M059J (cell line): ENCODE measurements at regions not wholly inside any gene's neighbourhood (a gene's known extent, or its start where the extent isn't known, plus 50 kb on each side); places are given as distances from the start of the nearest gene placed in this dataset.
"Not testable (repeated sequence)": the region's sequence is repeated elsewhere in the genome, so short reads cannot be mapped to it uniquely, and the experiment has no call there.

Experiments used
- DNase-seq: peaks from one replicate; pipeline ENCODE4 v3.0.0-alpha.2; 2012; ENCODE audit warnings: low read depth

- DNase-seq = no peak
These were observed 197.6 kb upstream of the CHST9 start for GRCh38 chr18:27382567-27383216.

- peak; percentile 93 for DNase-seq
These were observed 193.5 kb upstream of the CHST9 start for GRCh38 chr18:27378431-27379095.

GRCh38 chr18:27377251-27377650 is 192.1 kb upstream of the CHST9 start:
- peak; percentile 79 for DNase-seq

GRCh38 chr18:27372386-27372785 is 187.3 kb upstream of the CHST9 start:
- DNase-seq = no peak

- DNase-seq = no peak
These were observed 181.6 kb upstream of the CHST9 start for GRCh38 chr18:27366665-27367064.

GRCh38 chr18:27366151-27366550 is 181.0 kb upstream of the CHST9 start:
- DNase-seq = no peak

GRCh38 chr18:27363872-27364271 is 178.8 kb upstream of the CHST9 start:
- DNase-seq = peak; percentile 18

- no peak for DNase-seq
These were observed 176.4 kb upstream of the CHST9 start for GRCh38 chr18:27361477-27361876.

GRCh38 chr18:27355308-27355707 is 170.2 kb upstream of the CHST9 start:
- DNase-seq = no peak

GRCh38 chr18:27353273-27353672 is 168.2 kb upstream of the CHST9 start:
- no peak for DNase-seq

GRCh38 chr18:27349284-27349882 is 164.3 kb upstream of the CHST9 start:
- DNase-seq = no peak

- DNase-seq = no peak
These were observed 146.5 kb upstream of the CHST9 start for GRCh38 chr18:27331606-27332005.

GRCh38 chr18:27314996-27315395 is 129.9 kb upstream of the CHST9 start:
- DNase-seq = peak; percentile 0

GRCh38 chr18:27313678-27314077 is 128.6 kb upstream of the CHST9 start:
- no peak for DNase-seq

- DNase-seq = no peak
These were observed 127.7 kb upstream of the CHST9 start for GRCh38 chr18:27312853-27313252.

- no peak for DNase-seq
These were observed 127.0 kb upstream of the CHST9 start for GRCh38 chr18:27312153-27312552.

- no peak for DNase-seq
These were observed 126.0 kb upstream of the CHST9 start for GRCh38 chr18:27311114-27311513.

GRCh38 chr18:27301615-27302378 is 116.7 kb upstream of the CHST9 start:
- no peak for DNase-seq

GRCh38 chr18:27298214-27298804 is 113.2 kb upstream of the CHST9 start:
- peak; percentile 7 for DNase-seq

- DNase-seq = not testable (repeated sequence)
These were observed 101.0 kb upstream of the CHST9 start for GRCh38 chr18:27285973-27286562.

- DNase-seq = no peak
These were observed 93.0 kb upstream of the CHST9 start for GRCh38 chr18:27278131-27278530.

- DNase-seq = no peak
These were observed 92.4 kb upstream of the CHST9 start for GRCh38 chr18:27277554-27277953.
